GM21447 (cell line): ENCODE measurements at regions not wholly inside any gene's neighbourhood (a gene's known extent, or its start where the extent isn't known, plus 50 kb on each side); places are given as distances from the start of the nearest gene placed in this dataset.

Experiments
- ATAC-seq: cut with Tn5 transposase; IDR thresholded peaks from one replicate; pipeline ENCODE4 v1.9.1; 2021; ENCODE audit not compliant: unreplicated experiment

GRCh38 chr5:93017376-93017775 is 563.6 kb downstream of the NR2F1-AS1 start:
- no peak for ATAC-seq

- ATAC-seq, result no peak
These were observed 570.4 kb downstream of the NR2F1-AS1 start for GRCh38 chr5:93010616-93011015.

GRCh38 chr5:93010037-93010436 is 571.0 kb downstream of the NR2F1-AS1 start:
- ATAC-seq, result no peak

- no peak for ATAC-seq
These were observed 572.4 kb downstream of the NR2F1-AS1 start for GRCh38 chr5:93008502-93009207.

- no peak for ATAC-seq
These were observed 574.1 kb downstream of the NR2F1-AS1 start for GRCh38 chr5:93006915-93007314.

GRCh38 chr5:92998456-92998855 is 582.6 kb downstream of the NR2F1-AS1 start:
- ATAC-seq, result no peak

- no peak for ATAC-seq
These were observed 586.6 kb downstream of the NR2F1-AS1 start for GRCh38 chr5:92994392-92994791.

GRCh38 chr5:92992073-92992472 is 588.9 kb downstream of the NR2F1-AS1 start:
- no peak for ATAC-seq

GRCh38 chr5:92991581-92992067 is 589.4 kb downstream of the NR2F1-AS1 start:
- ATAC-seq, result no peak

- no peak for ATAC-seq
These were observed 590.2 kb downstream of the NR2F1-AS1 start for GRCh38 chr5:92990771-92991170.

- ATAC-seq, result no peak
These were observed 600.0 kb downstream of the NR2F1-AS1 start for GRCh38 chr5:92981001-92981400.

GRCh38 chr5:92980491-92980890 is 600.5 kb downstream of the NR2F1-AS1 start:
- ATAC-seq, result no peak

GRCh38 chr5:92979716-92980115 is 601.3 kb downstream of the NR2F1-AS1 start:
- no peak for ATAC-seq

GRCh38 chr5:92977846-92978540 is 603.0 kb downstream of the NR2F1-AS1 start:
- ATAC-seq, result no peak

- no peak for ATAC-seq
These were observed 604.9 kb downstream of the NR2F1-AS1 start for GRCh38 chr5:92976156-92976555.

GRCh38 chr5:92969781-92970237 is 611.2 kb downstream of the NR2F1-AS1 start:
- ATAC-seq, result no peak

GRCh38 chr5:92969191-92969780 is 611.7 kb downstream of the NR2F1-AS1 start:
- ATAC-seq, result no peak

- no peak for ATAC-seq
These were observed 617.2 kb downstream of the NR2F1-AS1 start for GRCh38 chr5:92963800-92964199.

GRCh38 chr5:92962752-92963151 is 618.3 kb downstream of the NR2F1-AS1 start:
- no peak for ATAC-seq

- ATAC-seq, result no peak
These were observed 624.1 kb downstream of the NR2F1-AS1 start for GRCh38 chr5:92956886-92957285.

GRCh38 chr5:92952243-92952642 is 628.8 kb downstream of the NR2F1-AS1 start:
- no peak for ATAC-seq

- no peak for ATAC-seq
These were observed 629.3 kb downstream of the NR2F1-AS1 start for GRCh38 chr5:92951746-92952145.
